ENCODE measurements at regions not wholly inside any gene's neighbourhood (a gene's known extent, or its start where the extent isn't known, plus 50 kb on each side); places are given as distances from the start of the nearest gene placed in this dataset.

DNA sequence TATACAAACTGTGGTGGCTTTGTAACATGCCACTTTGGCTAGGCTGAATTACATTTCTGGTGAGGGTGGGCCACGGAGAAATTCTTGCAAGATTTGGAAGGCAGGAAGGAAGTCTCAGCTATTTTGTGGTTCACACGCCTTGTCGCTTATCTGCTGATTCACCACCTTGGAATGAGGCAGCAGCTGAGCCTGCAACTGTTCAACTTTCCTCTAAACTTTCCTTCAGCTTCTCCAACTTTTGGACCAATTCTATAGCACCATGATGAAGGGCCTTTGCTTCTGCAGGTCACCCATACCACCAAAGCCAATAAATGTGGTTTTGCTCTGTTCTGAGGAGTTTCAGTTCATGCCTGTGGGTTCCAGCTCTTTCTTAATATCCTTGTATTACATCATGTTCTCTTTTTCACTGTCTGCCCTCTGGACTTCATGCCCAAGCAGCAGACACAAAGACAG lies 337.6 kb upstream of the SNX7 start:
- H3K9ac ChIP-seq = no peak overlapping the region
- H3K27me3 ChIP-seq (ENCODE audit: insufficient read depth, low read depth) = no peaks in the 10 kb centered on the region
- H4K20me1 ChIP-seq (ENCODE audit: insufficient read depth) = no peaks in the 10 kb centered on the region
- H3K4me2 ChIP-seq = peak overlapping the region; percentile 12; the same call in 1 of the 2 replicates
- no peaks in the 10 kb centered on the region for H3K79me2 ChIP-seq (ENCODE audit: insufficient read depth, low read depth)
- no peak overlapping the region for H2AFZ ChIP-seq (ENCODE audit: low read depth)
- no peak overlapping the region for H3K27ac ChIP-seq
- TF ChIP-seq, protein P1, sequence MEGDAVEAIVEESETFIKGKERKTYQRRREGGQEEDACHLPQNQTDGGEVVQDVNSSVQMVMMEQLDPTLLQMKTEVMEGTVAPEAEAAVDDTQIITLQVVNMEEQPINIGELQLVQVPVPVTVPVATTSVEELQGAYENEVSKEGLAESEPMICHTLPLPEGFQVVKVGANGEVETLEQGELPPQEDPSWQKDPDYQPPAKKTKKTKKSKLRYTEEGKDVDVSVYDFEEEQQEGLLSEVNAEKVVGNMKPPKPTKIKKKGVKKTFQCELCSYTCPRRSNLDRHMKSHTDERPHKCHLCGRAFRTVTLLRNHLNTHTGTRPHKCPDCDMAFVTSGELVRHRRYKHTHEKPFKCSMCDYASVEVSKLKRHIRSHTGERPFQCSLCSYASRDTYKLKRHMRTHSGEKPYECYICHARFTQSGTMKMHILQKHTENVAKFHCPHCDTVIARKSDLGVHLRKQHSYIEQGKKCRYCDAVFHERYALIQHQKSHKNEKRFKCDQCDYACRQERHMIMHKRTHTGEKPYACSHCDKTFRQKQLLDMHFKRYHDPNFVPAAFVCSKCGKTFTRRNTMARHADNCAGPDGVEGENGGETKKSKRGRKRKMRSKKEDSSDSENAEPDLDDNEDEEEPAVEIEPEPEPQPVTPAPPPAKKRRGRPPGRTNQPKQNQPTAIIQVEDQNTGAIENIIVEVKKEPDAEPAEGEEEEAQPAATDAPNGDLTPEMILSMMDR (conservative IDR thresholded peaks at IDR 0.05; ENCODE audit: low read depth, low read length) = no peak
- peaks cover 23% of the 10 kb centered on the region for H3K4me1 ChIP-seq (ENCODE audit: low read depth, poor library complexity, severe bottlenecking)
- no peak overlapping the region for H3K4me3 ChIP-seq (IDR thresholded peaks at IDR 0.05; ENCODE audit: insufficient read depth, low read depth, low read length)
- H3K36me3 ChIP-seq (ENCODE audit: insufficient read depth) = no peaks in the 10 kb centered on the region

DNA sequence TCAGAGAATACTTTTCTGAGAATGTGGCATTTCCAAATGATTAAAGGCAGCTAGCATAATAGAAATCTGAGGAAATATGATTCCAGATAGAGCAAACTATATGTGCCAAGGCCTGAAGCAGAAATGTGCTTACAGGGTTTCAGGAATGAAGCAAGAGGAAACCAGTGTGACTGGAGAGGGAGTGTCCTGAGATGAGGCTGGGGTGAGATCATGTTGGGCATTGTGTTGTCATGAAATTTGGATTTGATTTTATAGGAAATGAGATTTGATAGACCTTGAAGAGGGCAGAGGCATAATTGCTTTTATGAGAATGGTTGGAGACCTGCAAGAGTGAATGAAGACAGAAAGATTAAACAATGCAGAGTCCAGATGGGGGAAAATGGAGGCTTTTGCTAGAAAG lies 338.1 kb upstream of the SNX7 start:
- Histone ChIP-seq H3K27me3 (ENCODE audit: insufficient read depth, low read depth) (no peaks in the 10 kb centered on the region), H3K9ac (no peak overlapping the region), H3K27ac (no peak overlapping the region), H4K20me1 (ENCODE audit: insufficient read depth) (no peaks in the 10 kb centered on the region), H3K4me3 (IDR thresholded peaks at IDR 0.05; ENCODE audit: insufficient read depth, low read depth, low read length) (no peak overlapping the region), H3K79me2 (ENCODE audit: insufficient read depth, low read depth) (no peaks in the 10 kb centered on the region), H3K4me2 (peak overlapping the region; percentile 12; the same call in 1 of the 2 replicates), H3K4me1 (ENCODE audit: low read depth, poor library complexity, severe bottlenecking) (peaks cover 23% of the 10 kb centered on the region), H2AFZ (ENCODE audit: low read depth) (no peak overlapping the region), H3K36me3 (ENCODE audit: insufficient read depth) (no peaks in the 10 kb centered on the region)
- TF ChIP-seq, protein P1 (conservative IDR thresholded peaks at IDR 0.05; ENCODE audit: low read depth, low read length) = no peak

DNA sequence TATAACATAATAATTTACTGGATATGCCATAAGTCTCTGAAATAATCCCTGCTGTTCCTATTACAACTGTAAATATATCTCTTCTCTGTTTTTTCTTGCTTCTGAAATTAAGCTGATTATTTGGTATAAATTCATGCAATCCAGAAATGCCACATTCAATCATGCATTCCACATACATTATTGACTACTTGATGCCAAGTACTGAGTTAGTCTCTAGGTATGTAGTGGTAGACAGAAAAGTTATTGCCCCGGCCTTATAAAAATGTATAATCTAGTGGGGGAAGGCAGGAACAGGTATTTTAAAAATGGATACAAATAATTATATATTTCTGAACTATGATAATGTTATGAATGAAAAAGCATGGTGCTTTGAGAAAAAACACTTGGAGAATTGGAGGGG lies 338.6 kb upstream of the SNX7 start:
- no peaks in the 10 kb centered on the region for H3K36me3 ChIP-seq (ENCODE audit: insufficient read depth)
- H3K4me1 ChIP-seq (ENCODE audit: low read depth, poor library complexity, severe bottlenecking) = peaks cover 23% of the 10 kb centered on the region
- no peak overlapping the region for H3K4me3 ChIP-seq (IDR thresholded peaks at IDR 0.05; ENCODE audit: insufficient read depth, low read depth, low read length)

DNA sequence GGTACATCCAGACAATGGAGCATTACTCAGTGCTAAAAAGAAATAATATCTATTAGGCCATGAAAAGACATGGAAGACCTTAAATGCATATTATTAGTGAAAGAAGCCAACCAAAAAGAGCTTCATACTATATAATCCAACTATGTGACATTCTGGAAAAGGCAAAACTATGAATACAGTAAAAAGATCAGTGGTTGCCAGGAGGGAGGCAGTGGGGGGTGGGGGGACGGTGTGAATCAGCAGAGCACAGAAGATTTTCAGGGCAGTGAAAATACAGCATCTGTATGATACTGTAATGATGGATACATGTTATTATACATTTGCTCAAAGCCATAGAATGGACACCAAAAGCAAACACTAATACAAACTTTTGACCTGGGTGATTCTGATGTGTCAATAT lies 339.4 kb upstream of the SNX7 start:
- H3K27ac ChIP-seq = no peak overlapping the region
- H2AFZ ChIP-seq (ENCODE audit: low read depth) = no peak overlapping the region
- no peak overlapping the region for H3K4me3 ChIP-seq (IDR thresholded peaks at IDR 0.05; ENCODE audit: insufficient read depth, low read depth, low read length)

More for the DNA sequence above, 338.6 kb upstream of the SNX7 start:
- no peak overlapping the region for H3K9ac ChIP-seq
- no peaks in the 10 kb centered on the region for H4K20me1 ChIP-seq (ENCODE audit: insufficient read depth)
- H3K27ac ChIP-seq = no peak overlapping the region
- no peak overlapping the region for H2AFZ ChIP-seq (ENCODE audit: low read depth)
- peak overlapping the region; percentile 12; the same call in 1 of the 2 replicates for H3K4me2 ChIP-seq
- TF ChIP-seq, protein P1 (conservative IDR thresholded peaks at IDR 0.05; ENCODE audit: low read depth, low read length) = no peak
- no peaks in the 10 kb centered on the region for H3K27me3 ChIP-seq (ENCODE audit: insufficient read depth, low read depth)
- H3K79me2 ChIP-seq (ENCODE audit: insufficient read depth, low read depth) = no peaks in the 10 kb centered on the region

More for the DNA sequence above, 339.4 kb upstream of the SNX7 start:
- Histone ChIP-seq H3K9ac (no peak overlapping the region), H4K20me1 (ENCODE audit: insufficient read depth) (no peaks in the 10 kb centered on the region), H3K4me2 (no peak overlapping the region), H3K4me1 (ENCODE audit: low read depth, poor library complexity, severe bottlenecking) (peaks cover 23% of the 10 kb centered on the region), H3K79me2 (ENCODE audit: insufficient read depth, low read depth) (no peaks in the 10 kb centered on the region), H3K27me3 (ENCODE audit: insufficient read depth, low read depth) (no peaks in the 10 kb centered on the region), H3K36me3 (ENCODE audit: insufficient read depth) (no peaks in the 10 kb centered on the region)
- TF ChIP-seq, protein P1 (conservative IDR thresholded peaks at IDR 0.05; ENCODE audit: low read depth, low read length) = no peak

All from KMS-11 (cell line).